GM18499 (cell line): ENCODE measurements at regions not wholly inside any gene's neighbourhood (a gene's known extent, or its start where the extent isn't known, plus 50 kb on each side); places are given as distances from the start of the nearest gene placed in this dataset.

Source experiments
- ATAC-seq: cut with Tn5 transposase; IDR thresholded peaks from one replicate; pipeline ENCODE4 v1.9.1; 2021; ENCODE audit warnings: moderate number of reproducible peaks; ENCODE audit not compliant: insufficient read depth, unreplicated experiment

DNA sequence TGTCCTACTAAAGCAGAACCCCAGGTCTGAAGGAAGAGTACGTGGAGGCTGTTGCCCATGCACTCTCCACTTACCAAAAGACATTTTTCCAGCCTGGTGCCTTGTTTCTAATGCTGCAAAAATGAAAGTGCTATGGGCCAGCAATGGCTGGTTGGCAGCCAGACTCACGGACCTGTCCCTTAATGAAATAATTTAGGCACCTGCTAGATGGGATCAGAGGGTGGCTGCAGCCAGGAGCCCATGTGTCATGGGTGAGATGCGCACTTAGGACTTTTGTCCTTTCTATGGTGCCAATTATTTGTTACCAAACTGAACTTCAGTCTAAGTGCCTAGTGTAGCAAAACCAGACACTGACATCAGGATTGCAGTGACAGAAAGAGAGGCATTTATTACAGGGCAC lies 276.3 kb downstream of the YTHDC2 start:
- no peak for ATAC-seq

DNA sequence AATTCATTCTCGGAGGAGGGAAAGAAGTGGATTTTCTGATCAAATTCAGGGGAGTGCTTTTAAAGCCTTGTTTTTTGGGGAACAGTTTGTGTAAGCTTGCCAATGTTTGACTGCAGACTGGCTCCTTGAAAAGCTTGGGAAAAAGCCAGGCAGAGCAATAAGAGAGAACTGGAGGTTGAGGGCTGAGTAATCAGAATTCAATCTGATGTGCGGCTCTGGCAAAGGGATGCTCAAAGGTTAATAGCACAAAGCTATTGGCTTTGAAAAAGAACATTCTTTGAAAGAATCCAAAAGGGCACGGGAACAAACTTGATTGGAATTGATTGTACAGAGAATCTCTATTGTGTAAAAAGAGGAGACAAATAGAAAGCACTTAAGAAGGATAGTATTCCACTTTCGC lies 279.3 kb downstream of the YTHDC2 start:
- ATAC-seq, result no peak

GRCh38 chr5:113794981-113795380 lies 281.5 kb downstream of the YTHDC2 start:
- no peak for ATAC-seq

- ATAC-seq, result no peak
Observed at GRCh38 chr5:113800686-113801085, 287.2 kb downstream of the YTHDC2 start.

DNA sequence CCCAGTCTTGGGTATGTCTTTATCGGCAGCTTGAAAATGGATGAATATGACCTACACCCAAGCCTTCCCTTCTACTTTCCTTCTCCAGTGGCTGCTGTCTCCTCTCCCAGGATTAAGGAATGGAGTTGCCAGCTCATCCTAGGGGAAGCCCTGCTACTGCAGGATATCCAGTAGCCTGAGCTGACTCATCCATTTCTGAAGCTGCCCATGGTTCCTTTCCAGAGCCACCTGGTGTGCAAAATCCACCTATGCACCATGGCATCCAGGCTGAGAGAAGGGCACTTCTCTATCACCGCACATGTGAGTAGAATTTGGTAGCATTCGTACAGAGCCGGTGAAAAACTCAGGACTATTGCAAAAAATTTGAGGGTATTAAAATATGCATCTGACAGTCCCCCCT lies 290.8 kb downstream of the YTHDC2 start:
- no peak for ATAC-seq

- ATAC-seq, result no peak
Observed at GRCh38 chr5:113804943-113805342, 291.4 kb downstream of the YTHDC2 start.

DNA sequence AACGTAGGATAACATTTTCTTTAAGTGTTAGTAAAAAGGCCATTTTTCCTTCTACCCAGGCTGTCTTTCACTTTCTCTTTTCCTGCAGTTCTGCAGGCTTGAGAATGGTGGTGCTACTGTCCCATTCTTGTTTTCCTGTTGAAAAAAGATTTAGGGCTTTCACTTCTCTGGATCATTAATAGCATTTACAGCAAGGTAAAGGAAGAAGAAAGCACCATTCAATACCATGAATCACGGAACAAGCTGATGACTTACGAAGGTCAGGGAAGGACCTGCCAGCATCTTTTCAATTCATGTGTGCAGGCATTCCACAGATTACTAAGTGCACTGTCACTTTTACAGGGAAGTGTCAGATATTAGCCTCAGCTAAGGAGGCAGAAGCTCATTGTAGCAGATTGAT lies 292.8 kb downstream of the YTHDC2 start:
- no peak for ATAC-seq

DNA sequence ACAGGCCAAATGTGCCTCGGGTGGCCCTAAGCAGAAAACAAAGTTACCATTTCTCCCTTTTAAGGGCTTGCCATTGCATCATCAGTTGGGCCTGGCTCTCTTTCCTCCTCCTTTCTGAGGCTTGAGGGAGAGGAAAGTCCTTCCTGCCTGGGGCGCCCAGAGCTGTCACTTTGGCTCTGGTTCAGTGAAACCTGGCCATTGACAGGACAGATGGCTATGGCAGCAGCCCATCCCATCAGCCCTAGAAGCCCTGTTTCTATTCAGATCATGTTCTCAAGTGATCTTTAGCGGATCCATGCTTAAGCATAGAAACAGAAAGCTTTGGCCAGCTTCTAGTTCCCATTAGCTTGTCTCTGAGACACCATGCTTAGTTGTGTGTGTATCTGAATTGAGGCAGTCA lies 293.4 kb downstream of the YTHDC2 start:
- no peak for ATAC-seq

DNA sequence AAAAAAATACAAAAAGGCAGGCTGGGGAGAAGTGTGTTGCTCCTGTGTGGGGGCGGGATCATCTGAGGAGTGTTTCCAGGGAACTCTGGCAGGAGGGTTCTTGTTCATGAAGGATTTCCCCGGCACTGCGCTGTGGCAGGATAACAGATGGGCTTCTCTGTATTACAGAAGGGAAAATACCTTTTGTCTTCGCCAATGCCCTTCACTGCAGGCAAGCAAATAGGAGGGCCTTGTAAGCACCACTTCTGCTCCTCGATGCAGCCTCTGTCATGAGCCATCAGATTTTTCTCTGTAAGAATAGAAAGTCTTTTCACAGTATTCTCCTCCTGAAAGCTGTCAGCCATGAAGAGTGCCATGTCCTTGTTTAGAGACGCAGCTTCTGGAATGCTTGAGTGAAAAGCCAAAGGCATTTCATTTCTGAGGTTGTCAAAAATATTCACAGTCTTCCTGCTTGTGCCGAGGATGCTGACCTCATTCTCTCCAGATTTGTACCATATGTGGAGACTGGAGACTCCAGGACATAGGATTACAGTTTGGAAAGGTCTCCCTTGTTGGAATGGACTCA lies 294.0 kb downstream of the YTHDC2 start:
- no peak for ATAC-seq

- no peak for ATAC-seq
Observed at GRCh38 chr5:113808956-113809355, 295.5 kb downstream of the YTHDC2 start.

GRCh38 chr5:113809626-113810025 lies 296.1 kb downstream of the YTHDC2 start:
- ATAC-seq, result no peak

- ATAC-seq, result no peak
Observed at GRCh38 chr5:113813466-113813865, 300.0 kb downstream of the YTHDC2 start.

GRCh38 chr5:113817683-113818082 lies 304.2 kb downstream of the YTHDC2 start:
- ATAC-seq, result no peak

GRCh38 chr5:113823696-113824095 lies 310.2 kb downstream of the YTHDC2 start:
- no peak for ATAC-seq

DNA sequence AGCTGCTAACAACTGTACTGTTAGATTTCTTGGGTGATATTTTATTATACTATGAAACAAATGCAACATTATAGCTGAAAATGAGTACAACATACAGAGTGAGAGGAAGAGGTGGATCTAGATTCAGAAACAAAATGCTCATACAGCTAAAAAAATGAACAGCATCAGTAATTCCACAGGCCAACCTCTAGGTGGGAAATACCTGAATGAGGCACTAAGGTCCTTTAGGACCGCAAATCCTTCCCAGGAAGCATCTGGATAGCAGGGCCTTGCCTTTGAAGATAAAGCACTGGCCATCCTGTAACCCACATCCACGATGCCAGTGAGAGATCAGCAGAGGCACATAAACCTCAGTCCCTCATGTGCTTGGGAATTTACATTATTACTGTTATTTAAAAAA lies 310.8 kb downstream of the YTHDC2 start:
- ATAC-seq, result no peak

DNA sequence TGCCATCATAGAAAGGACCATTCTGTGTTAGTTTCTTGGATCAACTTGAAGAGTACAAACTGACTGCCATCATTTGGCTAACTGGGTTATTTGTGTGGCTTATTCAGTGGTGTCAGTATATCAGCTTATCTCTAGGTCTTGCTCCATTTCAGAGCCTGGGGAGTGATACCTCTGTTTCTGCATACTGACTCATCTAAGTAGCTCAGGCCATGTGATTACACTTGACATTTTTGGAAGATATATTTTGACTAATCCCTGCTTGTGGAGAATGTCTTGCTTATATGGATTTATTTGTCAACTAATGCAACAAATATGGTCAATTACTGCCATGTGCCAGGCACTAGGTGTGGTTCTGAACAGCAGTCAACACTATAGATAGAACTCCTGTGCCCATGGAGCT lies 311.7 kb downstream of the YTHDC2 start:
- ATAC-seq, result no peak

GRCh38 chr5:113846941-113847340 lies 333.4 kb downstream of the YTHDC2 start:
- ATAC-seq, result no peak

GRCh38 chr5:113864437-113864836 lies 350.9 kb downstream of the YTHDC2 start:
- no peak for ATAC-seq

DNA sequence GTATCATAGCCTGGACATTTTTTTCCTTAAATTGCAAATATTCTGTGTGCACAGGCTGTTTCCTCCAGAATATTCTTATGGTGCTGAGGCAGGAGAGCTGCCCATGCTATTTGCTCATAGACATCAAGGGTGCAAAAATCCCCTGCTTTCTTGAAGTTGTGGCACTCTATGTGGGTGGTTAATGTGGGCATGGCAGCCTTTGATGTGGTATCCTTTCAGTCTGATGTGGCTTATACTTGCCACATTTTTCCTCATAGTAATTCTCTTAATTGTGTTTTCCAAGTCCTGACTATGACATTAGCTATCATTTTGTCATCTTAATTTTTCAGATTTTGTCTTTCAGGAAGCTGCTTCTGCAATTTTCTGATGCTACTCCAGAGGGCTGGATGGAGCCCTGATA lies 353.3 kb downstream of the YTHDC2 start:
- ATAC-seq, result no peak

DNA sequence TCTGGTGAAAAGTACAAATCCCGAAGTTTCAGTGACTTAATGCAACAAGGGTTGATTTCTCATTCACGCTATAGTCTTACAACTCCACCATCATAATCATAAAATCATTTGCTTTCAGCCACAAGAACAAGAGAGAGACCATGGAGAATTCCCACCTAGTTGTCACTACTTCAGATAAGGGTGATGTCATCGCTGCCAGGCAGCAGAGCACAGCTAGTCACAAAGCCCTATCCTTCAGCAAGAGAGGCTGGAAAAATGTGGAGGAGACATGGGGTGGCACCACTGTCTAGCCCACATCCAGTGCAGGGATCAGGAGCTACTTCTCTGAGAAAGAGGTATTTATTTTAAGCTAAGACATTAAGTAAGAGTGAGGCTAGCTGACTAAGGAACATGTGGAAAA lies 356.1 kb downstream of the YTHDC2 start:
- no peak for ATAC-seq

DNA sequence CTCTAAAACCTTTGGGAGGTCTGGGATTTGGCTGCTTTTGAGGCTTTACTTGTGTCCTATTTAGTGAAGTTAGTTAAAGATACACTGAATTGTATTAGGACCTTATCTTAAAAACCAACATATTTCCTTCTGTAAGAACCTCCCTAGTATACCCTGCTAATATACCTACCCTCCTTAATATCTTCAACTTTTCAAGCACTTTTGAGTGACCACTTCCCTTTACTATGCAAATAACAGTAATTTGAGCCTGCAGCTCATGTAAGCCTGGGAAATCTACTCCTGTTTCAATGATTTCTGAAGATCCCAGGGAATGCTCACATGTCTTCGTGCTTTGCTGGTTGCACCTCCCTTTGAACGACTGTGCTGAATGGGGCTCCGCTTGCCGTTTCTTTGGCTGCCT lies 358.5 kb downstream of the YTHDC2 start:
- no peak for ATAC-seq

- no peak for ATAC-seq
Observed at GRCh38 chr5:113875096-113875495, 361.6 kb downstream of the YTHDC2 start.

DNA sequence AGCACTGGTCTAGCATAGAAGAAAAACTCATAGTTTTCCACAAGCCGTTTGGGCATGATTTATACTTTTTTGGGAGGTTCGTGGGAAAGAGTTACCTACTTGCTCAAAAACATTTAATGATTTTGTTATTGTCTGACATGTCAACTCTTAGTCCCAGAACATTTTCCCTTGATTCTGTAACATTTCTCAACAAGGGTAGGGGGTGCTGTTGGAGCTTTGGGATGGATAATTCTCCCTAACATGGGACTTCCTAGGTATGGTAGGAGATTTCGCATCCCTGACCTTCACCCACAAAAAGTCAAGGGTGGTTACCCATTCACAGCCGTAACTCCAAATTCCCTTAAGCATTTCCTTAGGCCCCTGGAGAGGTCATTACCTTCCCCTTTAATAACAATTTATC lies 378.0 kb downstream of the YTHDC2 start:
- ATAC-seq, result no peak
